ENCODE measurements at regions not wholly inside any gene's neighbourhood (a gene's known extent, or its start where the extent isn't known, plus 50 kb on each side); places are given as distances from the start of the nearest gene placed in this dataset.

GRCh38 chr20:11651647-11652046, 266.0 kb upstream of the BTBD3 start:
- no peaks in the 10 kb centered on the region for H3K79me2 ChIP-seq (ENCODE audit: low read depth)
- CTCF ChIA-PET: no interaction called here
- TF ChIP-seq EZH2 (IDR thresholded peaks at IDR 0.05; ENCODE audit: low read depth): no peak
- TF ChIP-seq CTCF (conservative IDR thresholded peaks at IDR 0.05): no peak
- H3K36me3 ChIP-seq (ENCODE audit: low read depth): no peaks in the 10 kb centered on the region
- H3K4me2 ChIP-seq: no peak overlapping the region
- H2AFZ ChIP-seq: no peak overlapping the region
- no peaks in the 10 kb centered on the region for H4K20me1 ChIP-seq (ENCODE audit: insufficient read depth)
- no peak overlapping the region for H3K27ac ChIP-seq
- no peaks in the 10 kb centered on the region; the same call in 1 of the 2 replicates for H3K9me2 ChIP-seq (ENCODE audit: insufficient read depth)
- no peaks in the 10 kb centered on the region for H3K27me3 ChIP-seq (ENCODE audit: insufficient read depth, low read depth)
- no peaks in the 10 kb centered on the region for H3K9me3 ChIP-seq (ENCODE audit: insufficient read depth, low read depth)
- H3K4me3 ChIP-seq: no peak overlapping the region
- POLR2A ChIA-PET (ENCODE audit: unreplicated experiment): no interaction called here
- no peaks in the 10 kb centered on the region for H3K4me1 ChIP-seq (replicated peaks; ENCODE audit: insufficient read depth)
- DNase-seq: no peak
- intact Hi-C loops (cut with micrococcal nuclease; ENCODE audit: unreplicated experiment): no loop called here
- BruUV-seq (replicated peaks): no TSS peak
- H3F3A ChIP-seq (ENCODE audit: insufficient read depth, low read depth): no peaks in the 10 kb centered on the region

DNA sequence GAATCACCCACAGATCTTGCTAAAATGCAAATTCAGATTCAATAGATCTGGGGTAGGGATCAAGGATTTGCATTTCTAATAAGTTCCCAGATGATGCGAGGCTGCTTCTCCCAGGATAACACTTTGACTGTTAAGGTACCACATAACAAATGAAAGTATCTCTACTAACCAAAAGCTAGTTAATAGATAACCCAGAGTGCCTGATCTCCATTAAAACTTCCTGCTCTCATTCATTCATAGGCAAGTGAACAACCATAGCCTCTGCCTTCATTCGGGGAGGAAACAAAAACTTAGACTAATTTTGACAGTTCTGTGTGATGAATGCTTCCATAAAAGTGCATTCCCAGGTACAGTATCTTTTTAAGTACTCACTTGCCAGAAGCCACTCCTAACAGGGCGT, 265.6 kb upstream of the BTBD3 start:
- DNase-seq: no peak
- Histone ChIP-seq H3K4me3 (no peak overlapping the region), H3K9me3 (ENCODE audit: insufficient read depth, low read depth) (no peaks in the 10 kb centered on the region), H3K36me3 (ENCODE audit: low read depth) (no peaks in the 10 kb centered on the region), H3K4me2 (no peak overlapping the region), H2AFZ (no peak overlapping the region), H3K4me1 (replicated peaks; ENCODE audit: insufficient read depth) (no peaks in the 10 kb centered on the region), H3K27ac (no peak overlapping the region), H3F3A (ENCODE audit: insufficient read depth, low read depth) (no peaks in the 10 kb centered on the region), H3K9me2 (ENCODE audit: insufficient read depth) (no peaks in the 10 kb centered on the region; the same call in 1 of the 2 replicates), H3K27me3 (ENCODE audit: insufficient read depth, low read depth) (no peaks in the 10 kb centered on the region), H4K20me1 (ENCODE audit: insufficient read depth) (no peaks in the 10 kb centered on the region), H3K79me2 (ENCODE audit: low read depth) (no peaks in the 10 kb centered on the region)
- intact Hi-C loops (cut with micrococcal nuclease; ENCODE audit: unreplicated experiment): no loop called here
- POLR2A ChIA-PET (ENCODE audit: unreplicated experiment): no interaction called here
- BruUV-seq (replicated peaks): no TSS peak
- no peak for TF ChIP-seq CTCF (conservative IDR thresholded peaks at IDR 0.05)
- TF ChIP-seq EZH2 (IDR thresholded peaks at IDR 0.05; ENCODE audit: low read depth): no peak
- CTCF ChIA-PET: no interaction called here

- no peaks in the 10 kb centered on the region for H3K27me3 ChIP-seq (ENCODE audit: insufficient read depth, low read depth)
- no peaks in the 10 kb centered on the region for H3K9me3 ChIP-seq (ENCODE audit: insufficient read depth, low read depth)
- H3K9me2 ChIP-seq (ENCODE audit: insufficient read depth): no peaks in the 10 kb centered on the region; the same call in 1 of the 2 replicates
- H3K36me3 ChIP-seq (ENCODE audit: low read depth): no peaks in the 10 kb centered on the region
- H2AFZ ChIP-seq: no peak overlapping the region
- H3K4me1 ChIP-seq (replicated peaks; ENCODE audit: insufficient read depth): no peaks in the 10 kb centered on the region
- no peak overlapping the region for H3K27ac ChIP-seq
- no peak for DNase-seq
- BruUV-seq (replicated peaks): no TSS peak
- ChIA-PET CTCF (no interaction called here), POLR2A (ENCODE audit: unreplicated experiment) (no interaction called here)
- no peak overlapping the region for H3K4me3 ChIP-seq
- H3K79me2 ChIP-seq (ENCODE audit: low read depth): no peaks in the 10 kb centered on the region
- intact Hi-C loops (cut with micrococcal nuclease; ENCODE audit: unreplicated experiment): no loop called here
- H3F3A ChIP-seq (ENCODE audit: insufficient read depth, low read depth): no peaks in the 10 kb centered on the region
- TF ChIP-seq EZH2 (IDR thresholded peaks at IDR 0.05; ENCODE audit: low read depth): no peak
- no peak for TF ChIP-seq CTCF (conservative IDR thresholded peaks at IDR 0.05)
- no peak overlapping the region for H3K4me2 ChIP-seq
- no peaks in the 10 kb centered on the region for H4K20me1 ChIP-seq (ENCODE audit: insufficient read depth)
Observed at GRCh38 chr20:11654766-11655165, 262.9 kb upstream of the BTBD3 start.
